Endothelial cell of umbilical vein (primary cell): ENCODE measurements at regions not wholly inside any gene's neighbourhood (a gene's known extent, or its start where the extent isn't known, plus 50 kb on each side); places are given as distances from the start of the nearest gene placed in this dataset.

Experiments
- CTCF ChIP-seq, 2 donors: IDR thresholded peaks; 1 replicate in 1 of 2; 2 replicates in 1 of 2; pipeline ENCODE4 v1.5.1; 2011; ENCODE audit warnings: low read length in 2 of 2, mild to moderate bottlenecking in 2 of 2, moderate library complexity in 2 of 2, control low read depth in 1 of 2, inconsistent platforms in 1 of 2, low read depth in 1 of 2; ENCODE audit not compliant: insufficient read depth in 1 of 2; ENCODE audit errors: extremely low read depth in 1 of 2
- EZH2 ChIP-seq: IDR thresholded peaks from 2 replicates; pipeline ENCODE4 v1.6.1; 2012; ENCODE audit warnings: borderline replicate concordance, low read depth, mild to moderate bottlenecking, moderate library complexity, low read length, inconsistent platforms; ENCODE audit not compliant: severe bottlenecking
- GATA2 ChIP-seq: IDR thresholded peaks from 2 replicates; pipeline ENCODE4 v1.7.0; 2011; ENCODE audit warnings: low read depth, mild to moderate bottlenecking, moderate library complexity, mixed read lengths, low read length; ENCODE audit not compliant: insufficient read length, insufficient read depth
- JUN ChIP-seq: IDR thresholded peaks from 2 replicates; pipeline ENCODE4 v1.6.1; 2011; ENCODE audit warnings: borderline replicate concordance, low read depth; ENCODE audit not compliant: insufficient read length, insufficient read depth
- MAX ChIP-seq: IDR thresholded peaks from 2 replicates; pipeline ENCODE4 v1.6.1; 2011; ENCODE audit not compliant: insufficient read depth, insufficient read length
- POLR2A ChIP-seq: IDR thresholded peaks from 2 replicates; pipeline ENCODE4 v1.6.1; 2012; ENCODE audit warnings: low read depth, mild to moderate bottlenecking, control low read depth, low read length
- POLR2AphosphoS5 ChIP-seq: IDR thresholded peaks from 2 replicates; pipeline ENCODE4 v1.6.1; 2012; ENCODE audit warnings: low read depth, mild to moderate bottlenecking, control low read depth, low read length, moderate library complexity; ENCODE audit not compliant: insufficient read depth

- TF ChIP-seq POLR2A: no peak
- TF ChIP-seq EZH2: no peak
- TF ChIP-seq CTCF (IDR thresholded peaks at IDR 0.05; ENCODE audit: extremely low read depth in 1 of 2, insufficient read depth in 1 of 2, low read depth in 1 of 2, low read length in 2 of 2): no peak
- TF ChIP-seq MAX: no peak
- TF ChIP-seq POLR2AphosphoS5: peak; percentile 44
- TF ChIP-seq GATA2: peak; percentile 70
- TF ChIP-seq JUN: no peak
These were observed 156.8 kb upstream of the SALL4 start for GRCh38 chr20:51959066-51959542.
